ENCODE measurements at regions not wholly inside any gene's neighbourhood (a gene's known extent, or its start where the extent isn't known, plus 50 kb on each side); places are given as distances from the start of the nearest gene placed in this dataset.

- DNase-seq: peak; percentile 56
Observed at GRCh38 chr11:13098616-13099289, 89.6 kb downstream of the RASSF10 start.

GRCh38 chr11:13101644-13102512 lies 92.8 kb downstream of the RASSF10 start:
- no peak overlapping the region for H3K4me2 ChIP-seq (ENCODE audit: low read length)
- intact Hi-C loops (cut with micrococcal nuclease): no loop called here
- ATAC-seq (no peak), DNase-seq (no peak)
- no peaks in the 10 kb centered on the region for H3K79me2 ChIP-seq (ENCODE audit: low read length)
- no peaks in the 10 kb centered on the region for H4K20me1 ChIP-seq (ENCODE audit: low read length)
- no peaks in the 10 kb centered on the region for H3F3A ChIP-seq (ENCODE audit: low read length, unreplicated experiment)
- BruUV-seq (replicated peaks): no TSS peak
- TF ChIP-seq CTCF (conservative IDR thresholded peaks at IDR 0.05; ENCODE audit: low read depth, low read length) (no peak), EZH2 (IDR thresholded peaks at IDR 0.05; ENCODE audit: low read length, unreplicated experiment) (no peak), EZH2phosphoT487 (IDR thresholded peaks at IDR 0.05; ENCODE audit: borderline replicate concordance, low read length) (no peak)
- H3K9ac ChIP-seq (ENCODE audit: low read length): no peak overlapping the region
- no peaks in the 10 kb centered on the region for H3K36me3 ChIP-seq (ENCODE audit: low read depth, low read length)
- H3K9me3 ChIP-seq (ENCODE audit: low read length): no peaks in the 10 kb centered on the region
- H3K4me1 ChIP-seq (ENCODE audit: insufficient read depth, low read length): peaks cover 21% of the 10 kb centered on the region
- CTCF ChIA-PET: no interaction called here
- H3K27me3 ChIP-seq (ENCODE audit: low read length): no peaks in the 10 kb centered on the region
- no peaks in the 10 kb centered on the region for H3K9me2 ChIP-seq (replicated peaks; ENCODE audit: low read length)
- POLR2A ChIA-PET (ENCODE audit: unreplicated experiment): no interaction called here
- no peak overlapping the region for H3K27ac ChIP-seq (ENCODE audit: low read length)
- H3K4me3 ChIP-seq (ENCODE audit: low read length): no peak overlapping the region
- H2AFZ ChIP-seq (ENCODE audit: low read length): no peak overlapping the region

More at GRCh38 chr11:13098616-13099289, 89.6 kb downstream of the RASSF10 start:
- ChIA-PET CTCF (no interaction called here), POLR2A (ENCODE audit: unreplicated experiment) (no interaction called here)
- Histone ChIP-seq H3K27ac (ENCODE audit: low read length) (peak overlapping the region; percentile 90), H3K9ac (ENCODE audit: low read length) (peak overlapping the region; percentile 51; the same call in 1 of the 2 replicates), H3K27me3 (ENCODE audit: low read length) (no peaks in the 10 kb centered on the region), H3K36me3 (ENCODE audit: low read depth, low read length) (no peaks in the 10 kb centered on the region), H4K20me1 (ENCODE audit: low read length) (no peaks in the 10 kb centered on the region), H3K9me3 (ENCODE audit: low read length) (no peaks in the 10 kb centered on the region), H3K4me2 (ENCODE audit: low read length) (peak overlapping the region; percentile 42), H3K4me1 (ENCODE audit: insufficient read depth, low read length) (peaks cover 33% of the 10 kb centered on the region), H3F3A (ENCODE audit: low read length, unreplicated experiment) (no peaks in the 10 kb centered on the region), H2AFZ (ENCODE audit: low read length) (no peak overlapping the region), H3K9me2 (replicated peaks; ENCODE audit: low read length) (no peaks in the 10 kb centered on the region), H3K4me3 (ENCODE audit: low read length) (no peak overlapping the region), H3K79me2 (ENCODE audit: low read length) (no peaks in the 10 kb centered on the region)
- no TSS peak for BruUV-seq (replicated peaks)
- ATAC-seq: 0 out of 2 replicates have a peak, but pooled peaks have one; percentile 8
- intact Hi-C loops (cut with micrococcal nuclease): no loop called here
- TF ChIP-seq CTCF (conservative IDR thresholded peaks at IDR 0.05; ENCODE audit: low read depth, low read length): no peak
- no peak for TF ChIP-seq EZH2phosphoT487 (IDR thresholded peaks at IDR 0.05; ENCODE audit: borderline replicate concordance, low read length)
- TF ChIP-seq EZH2 (IDR thresholded peaks at IDR 0.05; ENCODE audit: low read length, unreplicated experiment): no peak

- H2AFZ ChIP-seq (ENCODE audit: low read length): no peak overlapping the region
- H3K27ac ChIP-seq (ENCODE audit: low read length): no peak overlapping the region
- no peaks in the 10 kb centered on the region for H3K9me3 ChIP-seq (ENCODE audit: low read length)
- H3K4me1 ChIP-seq (ENCODE audit: insufficient read depth, low read length): peaks cover 18% of the 10 kb centered on the region
- TF ChIP-seq CTCF (conservative IDR thresholded peaks at IDR 0.05; ENCODE audit: low read depth, low read length) (no peak), EZH2 (IDR thresholded peaks at IDR 0.05; ENCODE audit: low read length, unreplicated experiment) (no peak), EZH2phosphoT487 (IDR thresholded peaks at IDR 0.05; ENCODE audit: borderline replicate concordance, low read length) (no peak)
- no peak overlapping the region for H3K4me3 ChIP-seq (ENCODE audit: low read length)
- BruUV-seq (replicated peaks): no TSS peak
- no peaks in the 10 kb centered on the region for H3K9me2 ChIP-seq (replicated peaks; ENCODE audit: low read length)
- intact Hi-C loops (cut with micrococcal nuclease): no loop called here
- H3K79me2 ChIP-seq (ENCODE audit: low read length): no peaks in the 10 kb centered on the region
- no peak overlapping the region for H3K9ac ChIP-seq (ENCODE audit: low read length)
- ChIA-PET POLR2A (ENCODE audit: unreplicated experiment) (no interaction called here), CTCF (no interaction called here)
- no peaks in the 10 kb centered on the region for H3F3A ChIP-seq (ENCODE audit: low read length, unreplicated experiment)
- H3K27me3 ChIP-seq (ENCODE audit: low read length): no peaks in the 10 kb centered on the region
- H4K20me1 ChIP-seq (ENCODE audit: low read length): no peaks in the 10 kb centered on the region
- no peaks in the 10 kb centered on the region for H3K36me3 ChIP-seq (ENCODE audit: low read depth, low read length)
- no peak for ATAC-seq
- DNase-seq: no peak
- H3K4me2 ChIP-seq (ENCODE audit: low read length): no peak overlapping the region
Observed at GRCh38 chr11:13102513-13102840, 93.4 kb downstream of the RASSF10 start.

Data from PC-3 (cell line).